Activated CD4-positive, alpha-beta memory T cell treated with anti-CD3 and anti-CD28 coated beads for 36 hours (primary cell): ENCODE measurements at regions not wholly inside any gene's neighbourhood (a gene's known extent, or its start where the extent isn't known, plus 50 kb on each side); places are given as distances from the start of the nearest gene placed in this dataset.
"Not testable (repeated sequence)": the region's sequence is repeated elsewhere in the genome, so short reads cannot be mapped to it uniquely, and the experiment has no call there.

Experiments used
- CTCF ChIA-PET: fragments of 350-600 bp; sonication (Branson Sonifier 250); formaldehyde crosslinking; loops from one replicate; lab custom pipeline; 2021; ENCODE audit warnings: antibody characterized with exemption, inconsistent platforms; lab: Charles Lee
- POLR2A ChIA-PET: fragments of 350-600 bp; sonication (Branson Sonifier 250); formaldehyde crosslinking; loops from one replicate; lab custom pipeline; 2021; ENCODE audit warnings: antibody characterized with exemption; lab: Charles Lee
- DNase-seq: peaks from one replicate; pipeline ENCODE4 v3.0.0-alpha.2; 2020
- H3K27ac Mint-ChIP-seq: one replicate; pipeline ENCODE4 v1.8.0; 2021; ENCODE audit warnings: mixed read lengths
- H3K27me3 Mint-ChIP-seq: one replicate; pipeline ENCODE4 v1.8.0; 2021; ENCODE audit warnings: mixed read lengths
- H3K36me3 Mint-ChIP-seq: one replicate; pipeline ENCODE4 v1.8.0; 2021; ENCODE audit warnings: mixed read lengths
- H3K4me1 Mint-ChIP-seq: one replicate; pipeline ENCODE4 v1.8.0; 2021; ENCODE audit warnings: low read depth, mixed read lengths
- H3K4me3 Mint-ChIP-seq: one replicate; pipeline ENCODE4 v1.8.0; 2021; ENCODE audit warnings: mild to moderate bottlenecking, mixed read lengths
- H3K9me3 Mint-ChIP-seq: one replicate; pipeline ENCODE4 v1.8.0; 2021; ENCODE audit warnings: mixed read lengths
- intact Hi-C: fragments of 100-400 bp; cut with micrococcal nuclease; formaldehyde crosslinking; loops from one replicate; pipeline ENCODE4 v1.15.1; 2023

GRCh38 chrY:9118704-9119103 is 218.6 kb upstream of the TSPY4 start:
- ChIA-PET CTCF (no interaction called here), POLR2A (no interaction called here)
- no peaks in the 10 kb centered on the region for H3K27me3 Mint-ChIP-seq
- H3K27ac Mint-ChIP-seq = no peak overlapping the region
- intact Hi-C loops = no loop called here
- H3K36me3 Mint-ChIP-seq = no peaks in the 10 kb centered on the region
- H3K4me1 Mint-ChIP-seq = no peaks in the 10 kb centered on the region
- peaks cover 8% of the 10 kb centered on the region for H3K9me3 Mint-ChIP-seq
- DNase-seq = no peak
- H3K4me3 Mint-ChIP-seq = no peak overlapping the region

GRCh38 chrY:9124623-9125022 is 212.6 kb upstream of the TSPY4 start:
- CTCF ChIA-PET = no interaction called here
- intact Hi-C loops = no loop called here
- DNase-seq = no peak
- Mint-ChIP-seq H3K4me3 (no peak overlapping the region), H3K36me3 (no peaks in the 10 kb centered on the region), H3K4me1 (no peaks in the 10 kb centered on the region), H3K9me3 (no peaks in the 10 kb centered on the region), H3K27me3 (no peaks in the 10 kb centered on the region), H3K27ac (no peak overlapping the region)
- POLR2A ChIA-PET = no interaction called here

- H3K4me1 Mint-ChIP-seq = no peaks in the 10 kb centered on the region
- H3K27me3 Mint-ChIP-seq = no peaks in the 10 kb centered on the region
- H3K9me3 Mint-ChIP-seq = no peaks in the 10 kb centered on the region
These were observed 210.7 kb upstream of the TSPY4 start for GRCh38 chrY:9126545-9126944.

GRCh38 chrY:9143366-9143765 is 193.9 kb upstream of the TSPY4 start:
- H3K36me3 Mint-ChIP-seq, H3K4me3 Mint-ChIP-seq, POLR2A ChIA-PET, CTCF ChIA-PET, H3K9me3 Mint-ChIP-seq, H3K27me3 Mint-ChIP-seq, DNase-seq, H3K27ac Mint-ChIP-seq, intact Hi-C loops, H3K4me1 Mint-ChIP-seq: not testable (repeated sequence)

More at GRCh38 chrY:9126545-9126944, 210.7 kb upstream of the TSPY4 start:
- Mint-ChIP-seq H3K4me3 (no peak overlapping the region), H3K36me3 (no peaks in the 10 kb centered on the region), H3K27ac (no peak overlapping the region)
- no peak for DNase-seq
- intact Hi-C loops = no loop called here
- ChIA-PET CTCF (no interaction called here), POLR2A (no interaction called here)

GRCh38 chrY:9154552-9154951 is 182.7 kb upstream of the TSPY4 start:
- DNase-seq, intact Hi-C loops, CTCF ChIA-PET, POLR2A ChIA-PET, H3K4me1 Mint-ChIP-seq, H3K9me3 Mint-ChIP-seq, H3K27me3 Mint-ChIP-seq, H3K4me3 Mint-ChIP-seq, H3K27ac Mint-ChIP-seq, H3K36me3 Mint-ChIP-seq: not testable (repeated sequence)

GRCh38 chrY:9155721-9156120 is 181.5 kb upstream of the TSPY4 start:
- DNase-seq = no peak
- no peaks in the 10 kb centered on the region for H3K9me3 Mint-ChIP-seq
- intact Hi-C loops = no loop called here
- CTCF ChIA-PET = no interaction called here
- no peaks in the 10 kb centered on the region for H3K36me3 Mint-ChIP-seq
- H3K27me3 Mint-ChIP-seq = no peaks in the 10 kb centered on the region
- POLR2A ChIA-PET = no interaction called here
- no peak overlapping the region for H3K27ac Mint-ChIP-seq
- no peak overlapping the region for H3K4me3 Mint-ChIP-seq
- H3K4me1 Mint-ChIP-seq = no peaks in the 10 kb centered on the region

GRCh38 chrY:9158616-9159015 is 178.6 kb upstream of the TSPY4 start:
- Mint-ChIP-seq H3K27me3 (no peaks in the 10 kb centered on the region), H3K27ac (no peak overlapping the region), H3K4me3 (no peak overlapping the region), H3K9me3 (no peaks in the 10 kb centered on the region), H3K4me1 (no peaks in the 10 kb centered on the region), H3K36me3 (no peaks in the 10 kb centered on the region)
- no peak for DNase-seq
- ChIA-PET CTCF (no interaction called here), POLR2A (no interaction called here)
- intact Hi-C loops = no loop called here

- POLR2A ChIA-PET, H3K9me3 Mint-ChIP-seq, H3K27me3 Mint-ChIP-seq, H3K27ac Mint-ChIP-seq, H3K36me3 Mint-ChIP-seq, H3K4me1 Mint-ChIP-seq, intact Hi-C loops, DNase-seq, H3K4me3 Mint-ChIP-seq: not testable (repeated sequence)
- CTCF ChIA-PET = interaction anchor here (0.6 kb wide), 1 partner anchor 114 kb away, joined by 3 read pairs; no protein-coding TSS in a partner anchor
These were observed 176.9 kb upstream of the TSPY4 start for GRCh38 chrY:9160331-9160730.

- H3K9me3 Mint-ChIP-seq, H3K27me3 Mint-ChIP-seq, POLR2A ChIA-PET, H3K27ac Mint-ChIP-seq, H3K4me3 Mint-ChIP-seq, CTCF ChIA-PET, H3K4me1 Mint-ChIP-seq, H3K36me3 Mint-ChIP-seq, intact Hi-C loops, DNase-seq: not testable (repeated sequence)
These were observed 176.3 kb upstream of the TSPY4 start for GRCh38 chrY:9160976-9161375.

- H3K27ac Mint-ChIP-seq, H3K4me1 Mint-ChIP-seq, H3K9me3 Mint-ChIP-seq, H3K27me3 Mint-ChIP-seq, DNase-seq, H3K4me3 Mint-ChIP-seq, CTCF ChIA-PET, H3K36me3 Mint-ChIP-seq, POLR2A ChIA-PET, intact Hi-C loops: not testable (repeated sequence)
These were observed 175.3 kb upstream of the TSPY4 start for GRCh38 chrY:9161990-9162389.

- CTCF ChIA-PET, H3K27me3 Mint-ChIP-seq, DNase-seq, H3K4me3 Mint-ChIP-seq, intact Hi-C loops, H3K36me3 Mint-ChIP-seq, H3K9me3 Mint-ChIP-seq, H3K4me1 Mint-ChIP-seq, H3K27ac Mint-ChIP-seq, POLR2A ChIA-PET: not testable (repeated sequence)
These were observed 174.8 kb upstream of the TSPY4 start for GRCh38 chrY:9162424-9162823.

- H3K36me3 Mint-ChIP-seq, intact Hi-C loops, POLR2A ChIA-PET, H3K27ac Mint-ChIP-seq, H3K4me3 Mint-ChIP-seq, H3K27me3 Mint-ChIP-seq, H3K9me3 Mint-ChIP-seq, DNase-seq, CTCF ChIA-PET, H3K4me1 Mint-ChIP-seq: not testable (repeated sequence)
These were observed 159.6 kb upstream of the TSPY4 start for GRCh38 chrY:9177641-9178040.

- DNase-seq, H3K4me1 Mint-ChIP-seq, H3K27ac Mint-ChIP-seq, CTCF ChIA-PET, H3K27me3 Mint-ChIP-seq, H3K36me3 Mint-ChIP-seq, POLR2A ChIA-PET, H3K9me3 Mint-ChIP-seq, intact Hi-C loops, H3K4me3 Mint-ChIP-seq: not testable (repeated sequence)
These were observed 152.4 kb upstream of the TSPY4 start for GRCh38 chrY:9184827-9185226.

GRCh38 chrY:9207082-9207481 is 130.2 kb upstream of the TSPY4 start:
- H3K9me3 Mint-ChIP-seq, H3K36me3 Mint-ChIP-seq, POLR2A ChIA-PET, H3K27ac Mint-ChIP-seq, H3K4me1 Mint-ChIP-seq, H3K27me3 Mint-ChIP-seq, intact Hi-C loops, DNase-seq, H3K4me3 Mint-ChIP-seq, CTCF ChIA-PET: not testable (repeated sequence)
